GM23338 (cell line): ENCODE measurements at regions not wholly inside any gene's neighbourhood (a gene's known extent, or its start where the extent isn't known, plus 50 kb on each side); places are given as distances from the start of the nearest gene placed in this dataset.

Experiments
- ATAC-seq: fragments of 200-7000 bp; cut with Tn5 transposase; 3 replicates; pipeline ENCODE4 v1.9.1; 2020
- DNase-seq: peaks from one replicate; pipeline ENCODE4 v3.0.0-alpha.2; 2015; ENCODE audit warnings: low spot score
- H2AFZ ChIP-seq: fragments of 200-600 bp; sonication (generic); 2 replicates; pipeline ENCODE4 v1.8.0; 2016; ENCODE audit warnings: antibody characterized with exemption, mild to moderate bottlenecking, moderate library complexity
- H3F3A ChIP-seq: fragments of 200-600 bp; sonication (generic); replicated peaks from 2 replicates; pipeline ENCODE4 v1.8.0; 2017; ENCODE audit warnings: antibody characterized with exemption, mixed run types, low read depth
- H3K27ac ChIP-seq: fragments of 200-600 bp; sonication (generic); 2 replicates; pipeline ENCODE4 v1.6.1; 2016; ENCODE audit warnings: low read depth
- H3K27me3 ChIP-seq: fragments of 200-600 bp; sonication (generic); 2 replicates; pipeline ENCODE4 v1.8.0; 2016; ENCODE audit warnings: mild to moderate bottlenecking, mixed run types, moderate library complexity; ENCODE audit not compliant: insufficient read depth
- H3K36me3 ChIP-seq: fragments of 200-600 bp; sonication (generic); 2 replicates; pipeline ENCODE4 v1.8.0; 2016; ENCODE audit warnings: mild to moderate bottlenecking; ENCODE audit not compliant: insufficient read depth
- H3K4me1 ChIP-seq: fragments of 200-600 bp; sonication (generic); 2 replicates; pipeline ENCODE4 v1.8.0; 2016; ENCODE audit warnings: mild to moderate bottlenecking, moderate library complexity; ENCODE audit not compliant: insufficient read depth
- H3K4me2 ChIP-seq: fragments of 200-600 bp; sonication (generic); 2 replicates; pipeline ENCODE4 v1.7.1; 2017; ENCODE audit warnings: mixed run types
- H3K4me3 ChIP-seq: fragments of 200-600 bp; sonication (generic); 2 replicates; pipeline ENCODE4 v1.6.1; 2016; ENCODE audit warnings: mixed run types
- H3K79me2 ChIP-seq: fragments of 200-600 bp; sonication (generic); replicated peaks from 2 replicates; pipeline ENCODE4 v1.8.0; 2017; ENCODE audit warnings: mild to moderate bottlenecking; ENCODE audit not compliant: insufficient read depth
- H3K9me2 ChIP-seq: fragments of 200-600 bp; sonication (generic); 2 replicates; pipeline ENCODE4 v1.8.0; 2017; ENCODE audit not compliant: insufficient read depth
- H4K20me1 ChIP-seq: fragments of 200-600 bp; sonication (generic); replicated peaks from 2 replicates; pipeline ENCODE4 v1.8.0; 2017; ENCODE audit warnings: mild to moderate bottlenecking; ENCODE audit not compliant: insufficient read depth
- H3K27ac Mint-ChIP-seq: 2 replicates; pipeline ENCODE4 v1.8.0; 2020; ENCODE audit warnings: inconsistent platforms, mild to moderate bottlenecking, moderate library complexity, mixed read lengths
- H3K27me3 Mint-ChIP-seq: 3 replicates; pipeline ENCODE4 v1.8.0; 2022; ENCODE audit warnings: low read depth, mild to moderate bottlenecking, moderate library complexity, mixed read lengths, inconsistent platforms; ENCODE audit not compliant: insufficient read depth, poor library complexity
- H3K36me3 Mint-ChIP-seq: 3 replicates; pipeline ENCODE4 v1.8.0; 2021; ENCODE audit warnings: low read depth, mild to moderate bottlenecking, inconsistent platforms, moderate library complexity, mixed read lengths
- H3K4me1 Mint-ChIP-seq: 3 replicates; pipeline ENCODE4 v1.8.0; 2020; ENCODE audit warnings: mild to moderate bottlenecking, inconsistent platforms, mixed read lengths
- H3K4me3 Mint-ChIP-seq: 3 replicates; pipeline ENCODE4 v1.8.0; 2021; ENCODE audit warnings: moderate library complexity, mild to moderate bottlenecking, inconsistent platforms, mixed read lengths
- H3K9me3 Mint-ChIP-seq: 3 replicates; pipeline ENCODE4 v1.8.0; 2020; ENCODE audit warnings: moderate library complexity, mild to moderate bottlenecking, inconsistent platforms, mixed read lengths
- EZH2 ChIP-seq: fragments of 200-600 bp; sonication (generic); IDR thresholded peaks from one replicate; pipeline ENCODE4 v1.8.0; 2017; ENCODE audit warnings: antibody characterized with exemption, mild to moderate bottlenecking, low read depth; ENCODE audit not compliant: unreplicated experiment
- NANOG ChIP-seq: IDR thresholded peaks from 2 replicates; pipeline ENCODE4 v1.6.1; 2016; ENCODE audit warnings: antibody characterized with exemption, borderline replicate concordance
- STAT1 ChIP-seq: IDR thresholded peaks from one replicate; pipeline ENCODE4 v1.6.1; 2016; ENCODE audit warnings: antibody characterized with exemption; ENCODE audit not compliant: unreplicated experiment
- ZNF331 ChIP-seq: fragments of 250-450 bp; sonication (Bioruptor Pico); IDR thresholded peaks from 2 replicates; pipeline ENCODE4 v1.5.0; 2020; ENCODE audit warnings: low read depth, mild to moderate bottlenecking, moderate library complexity
- ZNF462 ChIP-seq: fragments of 250-450 bp; sonication (Bioruptor Pico); IDR thresholded peaks from 2 replicates; pipeline ENCODE4 v1.5.0; 2020; ENCODE audit warnings: mild to moderate bottlenecking, moderate library complexity
- TF ChIP-seq, protein P1 (sequence below): IDR thresholded peaks from 2 replicates; pipeline ENCODE4 v1.6.1; 2016; ENCODE audit warnings: antibody characterized with exemption
- TF ChIP-seq, protein P2 (sequence below), 2 experiments: fragments of 200-600 bp in 1 of 2; sonication (generic) in 1 of 2; conservative IDR thresholded peaks; 2 replicates each; pipeline versions ENCODE4 v1.5.1 to v1.6.1; 2016 to 2017; ENCODE audit warnings: antibody characterized with exemption in 2 of 2, low read depth in 2 of 2, mild to moderate bottlenecking in 2 of 2, moderate library complexity in 1 of 2

GRCh38 chrX:138127314-138127713 lies 561.4 kb downstream of the ZIC3 start (continued):
- TF ChIP-seq EZH2 (no peak), STAT1 (no peak)
- TF ChIP-seq, protein P1, sequence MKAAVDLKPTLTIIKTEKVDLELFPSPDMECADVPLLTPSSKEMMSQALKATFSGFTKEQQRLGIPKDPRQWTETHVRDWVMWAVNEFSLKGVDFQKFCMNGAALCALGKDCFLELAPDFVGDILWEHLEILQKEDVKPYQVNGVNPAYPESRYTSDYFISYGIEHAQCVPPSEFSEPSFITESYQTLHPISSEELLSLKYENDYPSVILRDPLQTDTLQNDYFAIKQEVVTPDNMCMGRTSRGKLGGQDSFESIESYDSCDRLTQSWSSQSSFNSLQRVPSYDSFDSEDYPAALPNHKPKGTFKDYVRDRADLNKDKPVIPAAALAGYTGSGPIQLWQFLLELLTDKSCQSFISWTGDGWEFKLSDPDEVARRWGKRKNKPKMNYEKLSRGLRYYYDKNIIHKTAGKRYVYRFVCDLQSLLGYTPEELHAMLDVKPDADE = no peak
- TF ChIP-seq, protein P2, sequence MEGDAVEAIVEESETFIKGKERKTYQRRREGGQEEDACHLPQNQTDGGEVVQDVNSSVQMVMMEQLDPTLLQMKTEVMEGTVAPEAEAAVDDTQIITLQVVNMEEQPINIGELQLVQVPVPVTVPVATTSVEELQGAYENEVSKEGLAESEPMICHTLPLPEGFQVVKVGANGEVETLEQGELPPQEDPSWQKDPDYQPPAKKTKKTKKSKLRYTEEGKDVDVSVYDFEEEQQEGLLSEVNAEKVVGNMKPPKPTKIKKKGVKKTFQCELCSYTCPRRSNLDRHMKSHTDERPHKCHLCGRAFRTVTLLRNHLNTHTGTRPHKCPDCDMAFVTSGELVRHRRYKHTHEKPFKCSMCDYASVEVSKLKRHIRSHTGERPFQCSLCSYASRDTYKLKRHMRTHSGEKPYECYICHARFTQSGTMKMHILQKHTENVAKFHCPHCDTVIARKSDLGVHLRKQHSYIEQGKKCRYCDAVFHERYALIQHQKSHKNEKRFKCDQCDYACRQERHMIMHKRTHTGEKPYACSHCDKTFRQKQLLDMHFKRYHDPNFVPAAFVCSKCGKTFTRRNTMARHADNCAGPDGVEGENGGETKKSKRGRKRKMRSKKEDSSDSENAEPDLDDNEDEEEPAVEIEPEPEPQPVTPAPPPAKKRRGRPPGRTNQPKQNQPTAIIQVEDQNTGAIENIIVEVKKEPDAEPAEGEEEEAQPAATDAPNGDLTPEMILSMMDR (conservative IDR thresholded peaks at IDR 0.05; ENCODE audit: low read depth in 2 of 2) = no peak

DNA sequence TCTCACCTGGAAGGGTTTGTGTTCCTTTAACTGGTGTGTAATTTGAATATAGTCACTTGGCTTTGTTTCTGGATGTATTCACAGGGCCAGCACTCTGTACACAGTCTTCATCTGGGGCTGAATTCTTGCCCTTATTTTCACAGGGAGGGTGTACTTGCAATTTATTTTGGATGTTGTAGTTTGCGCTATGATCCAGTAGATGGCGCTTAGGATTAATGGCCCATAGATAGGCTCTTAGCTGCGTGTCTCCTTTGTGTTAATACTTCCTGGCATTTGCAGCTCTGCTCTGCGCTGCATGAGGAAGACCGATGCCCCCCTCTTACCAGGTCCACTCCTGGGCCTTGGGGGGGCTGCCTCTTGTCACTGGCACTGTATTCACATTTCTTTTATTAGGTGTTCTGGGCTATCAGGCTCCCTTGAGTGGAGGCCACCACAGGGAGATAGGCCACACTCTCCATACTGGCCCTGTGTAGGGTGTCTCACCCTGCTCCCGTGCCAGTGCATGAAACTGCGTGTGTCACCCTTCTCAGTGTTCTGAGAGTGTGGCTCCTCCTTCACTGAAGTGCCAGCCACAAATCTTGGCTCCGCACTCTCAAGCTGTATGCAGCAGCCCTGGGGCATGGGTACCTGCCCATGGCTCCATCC lies 562.2 kb downstream of the ZIC3 start:
- Histone ChIP-seq H3K27me3 (no peaks in the 10 kb centered on the region), H3K4me3 (no peak overlapping the region), H3F3A (no peaks in the 10 kb centered on the region), H3K4me1 (no peaks in the 10 kb centered on the region), H3K9me2 (no peaks in the 10 kb centered on the region), H3K79me2 (no peaks in the 10 kb centered on the region), H3K36me3 (no peaks in the 10 kb centered on the region), H3K4me2 (no peak overlapping the region), H3K27ac (no peak overlapping the region), H4K20me1 (no peaks in the 10 kb centered on the region), H2AFZ (peak overlapping the region; percentile 52)
- Mint-ChIP-seq H3K27ac (no peak overlapping the region), H3K27me3 (no peaks in the 10 kb centered on the region), H3K9me3 (no peaks in the 10 kb centered on the region), H3K36me3 (no peaks in the 10 kb centered on the region), H3K4me3 (no peak overlapping the region), H3K4me1 (peaks cover 6% of the 10 kb centered on the region)
- TF ChIP-seq NANOG (no peak), ZNF462 (no peak), ZNF331 (no peak)
- TF ChIP-seq, protein P2 (conservative IDR thresholded peaks at IDR 0.05; ENCODE audit: low read depth in 2 of 2) = peak; percentile 57 to 64
- TF ChIP-seq, protein P1 = no peak
- peak; percentile 90 for ATAC-seq
- peak; percentile 55 for DNase-seq
